Esophagus squamous epithelium (tissue), 5 donors: ENCODE measurements at regions not wholly inside any gene's neighbourhood (a gene's known extent, or its start where the extent isn't known, plus 50 kb on each side); places are given as distances from the start of the nearest gene placed in this dataset.

Experiments
- DNase-seq: peaks from one replicate; lab custom pipeline; 2025; lab: John Stamatoyannopoulos, UW
- H3K27ac ChIP-seq, 4 donors: fragments of 200-600 bp; sonication (generic); one replicate each; pipeline ENCODE4 v1.5.1; 2016 to 2019; ENCODE audit warnings: mild to moderate bottlenecking in 1 of 4
- H3K27me3 ChIP-seq, 4 donors: fragments of 200-600 bp; sonication (generic); 1 replicate in 3 of 4; 2 replicates in 1 of 4; pipeline versions ENCODE4 v1.5.1 to v1.6.0; 2017 to 2021; ENCODE audit warnings: antibody characterized with exemption in 1 of 4
- H3K36me3 ChIP-seq, 3 donors: fragments of 200-600 bp; sonication (generic); one replicate each; pipeline ENCODE4 v1.5.1; 2016 to 2019
- H3K4me1 ChIP-seq, 3 donors: fragments of 200-600 bp; sonication (generic); one replicate each; pipeline ENCODE4 v1.5.1; 2017 to 2019
- H3K4me3 ChIP-seq, 4 donors: fragments of 200-600 bp; sonication (generic); 1 replicate in 3 of 4; 2 replicates in 1 of 4; pipeline ENCODE4 v1.5.1; 2016 to 2019; ENCODE audit warnings: mild to moderate bottlenecking in 2 of 4, moderate library complexity in 1 of 4
- H3K9me3 ChIP-seq, 3 donors: fragments of 200-600 bp; sonication (generic); one replicate each; pipeline ENCODE4 v1.5.1; 2016 to 2019
- POLR2A ChIP-seq, 4 donors: fragments of 450-650 bp; IDR thresholded peaks; one replicate each; pipeline ENCODE4 v1.6.1; 2017; ENCODE audit warnings: antibody characterized with exemption in 4 of 4, mild to moderate bottlenecking in 4 of 4, moderate library complexity in 3 of 4
- WGBS, 2 donors: methylation state at CpG; one replicate each; pipeline ENCODE4 v1.1.5; 2018; 5-methylcytosine and 5-hydroxymethylcytosine counted together
- intact Hi-C: fragments of 100-400 bp; cut with DNase I; formaldehyde crosslinking; loops from one replicate; pipeline ENCODE4 v1.15.0; 2022
- TF ChIP-seq, protein P1 (sequence below), 6 experiments: fragments of 450-650 bp in 4 of 6; fragments of 200-600 bp in 2 of 6; sonication (generic) in 2 of 6; IDR thresholded peaks; one replicate each; pipeline ENCODE4 v1.5.1; 2016 to 2019; ENCODE audit warnings: antibody characterized with exemption in 6 of 6, mild to moderate bottlenecking in 4 of 6, moderate library complexity in 4 of 6
- donor health status: DM: yes; HTN: yes; CAD: no.

DNA sequence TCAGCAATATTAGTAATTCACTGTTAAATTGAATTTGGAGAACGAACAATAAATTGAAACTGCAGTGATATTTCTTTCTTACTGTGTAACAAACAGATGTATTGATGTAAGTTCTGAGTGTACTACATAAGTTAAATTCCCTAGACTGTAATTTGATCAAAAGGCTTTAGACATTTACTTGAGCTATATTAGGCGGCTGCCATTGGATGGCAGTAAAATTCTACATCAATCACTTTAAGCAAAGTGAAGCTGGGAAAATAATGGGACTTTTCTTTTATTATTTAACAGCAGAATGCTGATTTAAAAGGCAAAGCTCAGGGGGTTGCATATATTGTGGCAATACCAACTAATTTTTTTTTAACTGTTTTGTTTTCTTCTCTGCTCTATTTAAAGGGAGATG, 212.6 kb upstream of the PLSCR5 start:
- Histone ChIP-seq H3K36me3 (no peaks in the 10 kb centered on the region), H3K9me3 (no peaks in the 10 kb centered on the region), H3K27ac (no peak overlapping the region), H3K27me3 (no peaks in the 10 kb centered on the region), H3K4me3 (no peak overlapping the region), H3K4me1 (no peaks in the 10 kb centered on the region)
- 46 to 48% methylated on average over 2 of the region's 2 CpGs for WGBS, 2 donors
- DNase-seq: no peak
- no peak for TF ChIP-seq POLR2A (IDR thresholded peaks at IDR 0.05)
- TF ChIP-seq, protein P1, sequence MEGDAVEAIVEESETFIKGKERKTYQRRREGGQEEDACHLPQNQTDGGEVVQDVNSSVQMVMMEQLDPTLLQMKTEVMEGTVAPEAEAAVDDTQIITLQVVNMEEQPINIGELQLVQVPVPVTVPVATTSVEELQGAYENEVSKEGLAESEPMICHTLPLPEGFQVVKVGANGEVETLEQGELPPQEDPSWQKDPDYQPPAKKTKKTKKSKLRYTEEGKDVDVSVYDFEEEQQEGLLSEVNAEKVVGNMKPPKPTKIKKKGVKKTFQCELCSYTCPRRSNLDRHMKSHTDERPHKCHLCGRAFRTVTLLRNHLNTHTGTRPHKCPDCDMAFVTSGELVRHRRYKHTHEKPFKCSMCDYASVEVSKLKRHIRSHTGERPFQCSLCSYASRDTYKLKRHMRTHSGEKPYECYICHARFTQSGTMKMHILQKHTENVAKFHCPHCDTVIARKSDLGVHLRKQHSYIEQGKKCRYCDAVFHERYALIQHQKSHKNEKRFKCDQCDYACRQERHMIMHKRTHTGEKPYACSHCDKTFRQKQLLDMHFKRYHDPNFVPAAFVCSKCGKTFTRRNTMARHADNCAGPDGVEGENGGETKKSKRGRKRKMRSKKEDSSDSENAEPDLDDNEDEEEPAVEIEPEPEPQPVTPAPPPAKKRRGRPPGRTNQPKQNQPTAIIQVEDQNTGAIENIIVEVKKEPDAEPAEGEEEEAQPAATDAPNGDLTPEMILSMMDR (IDR thresholded peaks at IDR 0.05): no peak
- intact Hi-C loops: no loop called here

DNA sequence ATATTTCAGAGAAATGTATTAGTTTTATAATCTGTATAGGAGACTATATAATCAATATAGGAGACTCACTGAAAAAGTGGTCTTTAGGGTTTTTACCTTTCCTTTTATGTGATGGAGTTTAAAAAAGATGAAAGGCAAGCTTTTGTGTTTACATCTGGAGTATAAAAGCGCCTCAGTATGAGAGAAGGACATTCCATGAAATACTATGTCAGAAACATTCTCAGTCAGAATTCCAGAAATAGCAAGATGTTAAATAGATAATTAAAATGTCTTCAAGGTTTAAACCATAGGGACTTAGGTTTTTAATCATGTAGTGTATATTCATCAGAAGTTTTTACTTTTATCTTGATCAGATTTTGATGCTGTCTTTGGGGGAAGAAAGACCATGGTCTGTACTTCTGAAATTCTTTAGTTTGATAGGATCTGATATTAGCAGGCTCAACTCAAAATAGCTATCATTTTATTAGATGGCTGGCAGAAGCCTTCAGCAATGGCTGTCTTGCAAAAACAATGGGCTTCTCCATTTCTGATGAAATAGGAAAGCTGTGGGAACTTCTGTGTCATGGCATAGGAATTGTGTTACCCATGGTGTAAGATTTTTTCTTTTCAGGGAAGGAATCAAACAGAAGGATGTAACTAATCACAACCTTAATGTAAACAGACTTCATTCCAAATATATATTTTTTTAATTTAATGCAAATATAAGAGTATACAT, 209.6 kb upstream of the PLSCR5 start:
- Histone ChIP-seq H3K36me3 (no peaks in the 10 kb centered on the region), H3K27me3 (no peaks in the 10 kb centered on the region), H3K27ac (no peak overlapping the region), H3K4me1 (no peaks in the 10 kb centered on the region), H3K9me3 (no peaks in the 10 kb centered on the region), H3K4me3 (no peak overlapping the region)
- intact Hi-C loops: no loop called here
- WGBS, 2 donors: 38 to 42% methylated on average over 1 of the region's 1 CpG
- no peak for DNase-seq
- no peak for TF ChIP-seq POLR2A (IDR thresholded peaks at IDR 0.05)
- TF ChIP-seq, protein P1 (IDR thresholded peaks at IDR 0.05): no peak

DNA sequence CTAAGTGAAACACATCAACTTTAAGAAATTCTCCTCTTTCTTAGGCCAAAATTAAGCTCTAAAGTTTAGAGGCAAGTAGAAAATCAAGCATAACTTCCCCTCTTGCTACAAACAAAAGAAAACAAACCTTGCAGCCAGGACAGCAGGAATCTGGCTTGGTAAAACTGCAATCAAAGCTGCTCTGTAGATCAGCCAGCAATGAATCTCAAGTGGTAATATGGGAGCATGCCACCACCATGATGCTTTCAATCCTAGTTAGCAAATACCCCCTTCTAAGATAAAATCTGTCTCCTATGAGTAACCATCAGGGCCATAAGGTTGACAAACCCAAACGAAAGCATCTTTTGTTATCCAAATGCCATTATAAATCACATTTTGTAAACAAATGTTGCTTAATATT, 208.3 kb upstream of the PLSCR5 start:
- Histone ChIP-seq H3K9me3 (no peaks in the 10 kb centered on the region), H3K27me3 (no peaks in the 10 kb centered on the region), H3K4me1 (no peaks in the 10 kb centered on the region), H3K27ac (no peak overlapping the region), H3K4me3 (no peak overlapping the region), H3K36me3 (no peaks in the 10 kb centered on the region)
- DNase-seq: no peak
- 19 to 25% methylated on average over 1 of the region's 1 CpG for WGBS, 2 donors
- no peak for TF ChIP-seq POLR2A (IDR thresholded peaks at IDR 0.05)
- TF ChIP-seq, protein P1 (IDR thresholded peaks at IDR 0.05): no peak
- intact Hi-C loops: no loop called here

DNA sequence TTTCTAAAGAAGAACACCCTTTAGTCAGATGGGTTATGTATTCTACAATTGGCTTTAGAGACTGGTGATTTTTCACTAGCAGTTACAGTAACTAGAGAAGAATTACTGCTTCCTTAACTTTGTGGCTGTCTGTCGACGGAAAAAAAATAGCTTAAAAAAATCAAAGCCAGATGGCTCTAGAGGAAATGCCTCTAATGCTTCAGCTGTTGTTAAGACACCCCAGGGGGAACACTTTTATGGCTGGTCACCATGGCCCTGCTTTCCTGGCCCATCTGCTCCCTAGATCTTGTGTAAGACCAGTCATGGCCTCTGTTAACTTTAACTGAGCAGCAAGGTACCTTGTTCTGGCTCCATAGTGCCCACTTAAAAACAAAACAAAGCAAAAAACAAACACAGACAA, 198.6 kb upstream of the PLSCR5 start:
- DNase-seq: no peak
- H3K27me3 ChIP-seq: no peaks in the 10 kb centered on the region
- no peaks in the 10 kb centered on the region for H3K36me3 ChIP-seq
- no peaks in the 10 kb centered on the region for H3K4me1 ChIP-seq
- H3K27ac ChIP-seq: no peak overlapping the region
- TF ChIP-seq POLR2A (IDR thresholded peaks at IDR 0.05): no peak
- TF ChIP-seq, protein P1 (IDR thresholded peaks at IDR 0.05): no peak
- intact Hi-C loops: no loop called here
- no peaks in the 10 kb centered on the region for H3K9me3 ChIP-seq
- H3K4me3 ChIP-seq: no peak overlapping the region
- WGBS, 2 donors: 42 to 64% methylated on average over 2 of the region's 2 CpGs

DNA sequence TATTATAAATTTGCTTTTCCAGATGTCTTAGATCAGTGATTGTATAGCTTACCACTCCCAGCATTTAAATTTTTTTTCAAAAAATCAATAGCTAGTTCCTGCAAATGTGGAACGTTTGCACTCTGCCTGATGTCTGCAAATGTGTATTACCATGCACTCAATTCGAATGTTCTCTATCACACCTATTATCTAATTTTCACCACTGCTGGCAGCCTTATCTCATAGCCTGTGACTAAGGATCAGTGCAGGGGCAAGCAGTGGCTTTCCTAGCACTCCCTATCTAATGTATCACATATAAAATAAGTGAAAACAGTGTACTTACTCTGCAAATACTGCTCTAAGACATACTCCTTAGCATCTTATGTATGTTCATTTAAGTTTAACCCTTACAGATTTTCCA, 196.3 kb upstream of the PLSCR5 start:
- Histone ChIP-seq H3K9me3 (no peaks in the 10 kb centered on the region), H3K36me3 (no peaks in the 10 kb centered on the region), H3K4me3 (no peak overlapping the region), H3K27me3 (no peaks in the 10 kb centered on the region), H3K4me1 (no peaks in the 10 kb centered on the region), H3K27ac (no peak overlapping the region)
- intact Hi-C loops: no loop called here
- WGBS, 2 donors: 26 to 28% methylated on average over 2 of the region's 2 CpGs
- DNase-seq: no peak
- TF ChIP-seq, protein P1 (IDR thresholded peaks at IDR 0.05): no peak
- no peak for TF ChIP-seq POLR2A (IDR thresholded peaks at IDR 0.05)
